ENCODE measurements at regions not wholly inside any gene's neighbourhood (a gene's known extent, or its start where the extent isn't known, plus 50 kb on each side); places are given as distances from the start of the nearest gene placed in this dataset.

DNA sequence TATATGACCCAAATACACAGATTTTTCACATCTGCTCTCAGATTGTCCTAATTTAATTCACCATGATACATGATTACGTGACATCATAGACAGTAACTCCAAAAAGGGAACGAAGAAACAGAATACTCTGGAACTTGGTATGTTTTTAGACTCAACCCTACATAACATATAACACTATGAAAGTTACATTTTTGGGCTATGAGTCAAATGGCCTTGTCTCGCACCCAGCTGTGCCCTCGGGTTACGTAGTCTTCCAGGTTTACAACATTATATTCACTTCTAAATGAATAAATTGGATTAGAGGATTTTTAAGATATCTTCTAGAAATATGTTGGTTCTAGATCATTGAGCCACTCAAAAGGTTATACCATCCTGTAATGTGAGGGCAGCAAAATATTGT lies 2089.6 kb upstream of the TENM3 start:
- DNase-seq (ENCODE audit: low read depth) (no peak), FAIRE-seq (no peak)
- H3K9me3 Mint-ChIP-seq (ENCODE audit: unreplicated experiment): no peaks in the 10 kb centered on the region
- no peaks in the 10 kb centered on the region for H3K4me1 ChIP-seq (ENCODE audit: insufficient read depth, low read length)
- H3K36me3 ChIP-seq (ENCODE audit: insufficient read depth, low read length): no peaks in the 10 kb centered on the region
- H3K27me3 ChIP-seq (ENCODE audit: insufficient read depth, low read length): no peaks in the 10 kb centered on the region
- H3K4me1 Mint-ChIP-seq (ENCODE audit: low read depth, unreplicated experiment): peaks cover 12% of the 10 kb centered on the region
- no peaks in the 10 kb centered on the region for H3K79me2 ChIP-seq (ENCODE audit: insufficient read depth, low read length)
- H3K9me3 ChIP-seq (ENCODE audit: insufficient read depth, low read depth, low read length): no peaks in the 10 kb centered on the region
- H3K27ac ChIP-seq (ENCODE audit: low read depth, low read length): no peak overlapping the region
- no peaks in the 10 kb centered on the region for H3K27me3 Mint-ChIP-seq (ENCODE audit: low read depth, unreplicated experiment)
- H3K4me3 ChIP-seq (ENCODE audit: insufficient read depth, low read depth, low read length): no peak overlapping the region
- no peaks in the 10 kb centered on the region for H4K20me1 ChIP-seq (ENCODE audit: insufficient read depth, low read length)
- H3K4me2 ChIP-seq (ENCODE audit: low read length): no peak overlapping the region
- no peak overlapping the region for H3K4me3 Mint-ChIP-seq (ENCODE audit: unreplicated experiment)
- peak overlapping the region; percentile 64 for H3K27ac Mint-ChIP-seq (ENCODE audit: unreplicated experiment)
- TF ChIP-seq EZH2 (IDR thresholded peaks at IDR 0.05; ENCODE audit: insufficient read depth, low read length) (no peak), CTCF (IDR thresholded peaks at IDR 0.05; ENCODE audit: insufficient read depth, low read depth, low read length) (no peak)
- no peak overlapping the region for H3K9ac ChIP-seq (ENCODE audit: low read length)
- no peaks in the 10 kb centered on the region for H3K36me3 Mint-ChIP-seq (ENCODE audit: low read depth, unreplicated experiment)
- H2AFZ ChIP-seq (ENCODE audit: low read depth, low read length): no peak overlapping the region

GRCh38 chr4:180156684-180157083 lies 2086.5 kb upstream of the TENM3 start:
- Mint-ChIP-seq H3K36me3 (ENCODE audit: low read depth, unreplicated experiment) (no peaks in the 10 kb centered on the region), H3K4me1 (ENCODE audit: low read depth, unreplicated experiment) (peaks cover 16% of the 10 kb centered on the region), H3K4me3 (ENCODE audit: unreplicated experiment) (no peak overlapping the region), H3K9me3 (ENCODE audit: unreplicated experiment) (no peaks in the 10 kb centered on the region), H3K27ac (ENCODE audit: unreplicated experiment) (no peak overlapping the region), H3K27me3 (ENCODE audit: low read depth, unreplicated experiment) (no peaks in the 10 kb centered on the region)
- FAIRE-seq (no peak), DNase-seq (ENCODE audit: low read depth) (no peak)
- no peaks in the 10 kb centered on the region for H3K9me3 ChIP-seq (ENCODE audit: insufficient read depth, low read depth, low read length)
- no peaks in the 10 kb centered on the region for H3K79me2 ChIP-seq (ENCODE audit: insufficient read depth, low read length)
- H3K9ac ChIP-seq (ENCODE audit: low read length): no peak overlapping the region
- H3K36me3 ChIP-seq (ENCODE audit: insufficient read depth, low read length): no peaks in the 10 kb centered on the region
- no peak overlapping the region for H3K27ac ChIP-seq (ENCODE audit: low read depth, low read length)
- H3K27me3 ChIP-seq (ENCODE audit: insufficient read depth, low read length): no peaks in the 10 kb centered on the region
- TF ChIP-seq EZH2 (IDR thresholded peaks at IDR 0.05; ENCODE audit: insufficient read depth, low read length) (no peak), CTCF (IDR thresholded peaks at IDR 0.05; ENCODE audit: insufficient read depth, low read depth, low read length) (no peak)
- no peaks in the 10 kb centered on the region for H3K4me1 ChIP-seq (ENCODE audit: insufficient read depth, low read length)
- H3K4me2 ChIP-seq (ENCODE audit: low read length): no peak overlapping the region
- H2AFZ ChIP-seq (ENCODE audit: low read depth, low read length): no peak overlapping the region
- no peaks in the 10 kb centered on the region for H4K20me1 ChIP-seq (ENCODE audit: insufficient read depth, low read length)
- H3K4me3 ChIP-seq (ENCODE audit: insufficient read depth, low read depth, low read length): no peak overlapping the region

- Histone ChIP-seq H3K4me3 (ENCODE audit: insufficient read depth, low read depth, low read length) (no peak overlapping the region), H3K4me1 (ENCODE audit: insufficient read depth, low read length) (no peaks in the 10 kb centered on the region), H4K20me1 (ENCODE audit: insufficient read depth, low read length) (no peaks in the 10 kb centered on the region), H2AFZ (ENCODE audit: low read depth, low read length) (peak overlapping the region; percentile 35), H3K9ac (ENCODE audit: low read length) (no peak overlapping the region), H3K36me3 (ENCODE audit: insufficient read depth, low read length) (no peaks in the 10 kb centered on the region), H3K79me2 (ENCODE audit: insufficient read depth, low read length) (no peaks in the 10 kb centered on the region), H3K27me3 (ENCODE audit: insufficient read depth, low read length) (no peaks in the 10 kb centered on the region), H3K4me2 (ENCODE audit: low read length) (no peak overlapping the region), H3K9me3 (ENCODE audit: insufficient read depth, low read depth, low read length) (no peaks in the 10 kb centered on the region), H3K27ac (ENCODE audit: low read depth, low read length) (no peak overlapping the region)
- Mint-ChIP-seq H3K4me3 (ENCODE audit: unreplicated experiment) (no peak overlapping the region), H3K27me3 (ENCODE audit: low read depth, unreplicated experiment) (no peaks in the 10 kb centered on the region), H3K9me3 (ENCODE audit: unreplicated experiment) (no peaks in the 10 kb centered on the region), H3K36me3 (ENCODE audit: low read depth, unreplicated experiment) (no peaks in the 10 kb centered on the region), H3K27ac (ENCODE audit: unreplicated experiment) (no peak overlapping the region), H3K4me1 (ENCODE audit: low read depth, unreplicated experiment) (peaks cover 11% of the 10 kb centered on the region)
- FAIRE-seq (peak; percentile 26), DNase-seq (ENCODE audit: low read depth) (peak; percentile 30)
- TF ChIP-seq CTCF (IDR thresholded peaks at IDR 0.05; ENCODE audit: insufficient read depth, low read depth, low read length): no peak
- no peak for TF ChIP-seq EZH2 (IDR thresholded peaks at IDR 0.05; ENCODE audit: insufficient read depth, low read length)
Measured at GRCh38 chr4:180160195-180160983, 2082.8 kb upstream of the TENM3 start.
